ENCODE measurements at regions not wholly inside any gene's neighbourhood (a gene's known extent, or its start where the extent isn't known, plus 50 kb on each side); places are given as distances from the start of the nearest gene placed in this dataset.

GRCh38 chr13:105340061-105340606 lies 1195.3 kb downstream of the EFNB2 start:
- TF ChIP-seq POLR2A (IDR thresholded peaks at IDR 0.05; ENCODE audit: extremely low read depth, insufficient read length): no peak
- TF ChIP-seq MYC (IDR thresholded peaks at IDR 0.05; ENCODE audit: low read depth, low read length): no peak
- no peak for TF ChIP-seq CTCF (IDR thresholded peaks at IDR 0.05; ENCODE audit: low read depth, low read length)
- TF ChIP-seq, protein P1, sequence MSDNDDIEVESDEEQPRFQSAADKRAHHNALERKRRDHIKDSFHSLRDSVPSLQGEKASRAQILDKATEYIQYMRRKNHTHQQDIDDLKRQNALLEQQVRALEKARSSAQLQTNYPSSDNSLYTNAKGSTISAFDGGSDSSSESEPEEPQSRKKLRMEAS (IDR thresholded peaks at IDR 0.05; ENCODE audit: low read depth, low read length): no peak

All from NB4 (cell line).